Hepatocyte (in vitro differentiated cells): ENCODE measurements at regions not wholly inside any gene's neighbourhood (a gene's known extent, or its start where the extent isn't known, plus 50 kb on each side); places are given as distances from the start of the nearest gene placed in this dataset.

Source experiments
- CTCF ChIP-seq: fragments of 200-600 bp; sonication (generic); IDR thresholded peaks from 2 replicates; pipeline ENCODE4 v1.5.1; 2016; ENCODE audit warnings: antibody characterized with exemption, mild to moderate bottlenecking; ENCODE audit not compliant: poor library complexity
- EZH2 ChIP-seq: fragments of 200-600 bp; sonication (generic); IDR thresholded peaks from 2 replicates; pipeline ENCODE4 v1.6.1; 2016; ENCODE audit warnings: antibody characterized with exemption, mild to moderate bottlenecking, borderline replicate concordance
- EZH2phosphoT487 ChIP-seq: fragments of 200-600 bp; sonication (generic); IDR thresholded peaks from one replicate; pipeline ENCODE4 v1.6.1; 2018; ENCODE audit warnings: antibody characterized with exemption, mild to moderate bottlenecking, low read depth, moderate library complexity; ENCODE audit not compliant: unreplicated experiment, severe bottlenecking

- TF ChIP-seq CTCF (no peak), EZH2 (no peak), EZH2phosphoT487 (no peak)
Observed at GRCh38 chr3:56926947-56927282, 125.2 kb upstream of the ARHGEF3 start.
